GM12878 (cell line): ENCODE measurements at regions not wholly inside any gene's neighbourhood (a gene's known extent, or its start where the extent isn't known, plus 50 kb on each side); places are given as distances from the start of the nearest gene placed in this dataset.
A peak's percentile ranks its signal among the peaks of the same experiment; 100 is the strongest.

ENCODE experiments used
- ATAC-seq: fragments of 200-7000 bp; cut with Tn5 transposase; 3 replicates; pipeline ENCODE4 v1.9.1; 2020; ENCODE audit warnings: mild to moderate bottlenecking, moderate library complexity
- BruUV-seq: library from RNA; stranded (reverse); fragments of 400-500 nt; replicated peaks from 2 replicates; lab custom pipeline; 2021; lab: Mats Ljungman, UMichigan
- CTCF ChIA-PET: fragments of 300-600 bp; sonication (Branson Sonifier 250); formaldehyde crosslinking; extraction: SDS; loops from one replicate; lab custom pipeline; 2021; ENCODE audit warnings: inconsistent platforms; lab: Yijun Ruan, JAX
- POLR2A ChIA-PET: fragments of 350-600 bp; formaldehyde crosslinking; extraction: SDS; loops from one replicate; lab custom pipeline; 2021; ENCODE audit warnings: inconsistent platforms; lab: Charles Lee
- RAD21 ChIA-PET: fragments of 300-600 bp; sonication (Branson Sonifier 250); formaldehyde crosslinking; loops from one replicate; lab custom pipeline; 2023; ENCODE audit warnings: antibody characterized with exemption; ENCODE audit not compliant: unreplicated experiment; lab: Charles Lee
- SMC1A ChIA-PET: fragments of 300-600 bp; sonication (Branson Sonifier 250); formaldehyde crosslinking; loops from one replicate; lab custom pipeline; 2023; ENCODE audit not compliant: unreplicated experiment, uncharacterized antibody; lab: Charles Lee
- DNase-seq: peaks from one replicate; pipeline ENCODE4 v3.0.0-alpha.2; 2011; ENCODE audit warnings: low read depth, low spot score
- FAIRE-seq: peaks from 3 replicates; lab custom pipeline; 2011; peaks lifted over from hg19 to GRCh38; lab: Jason Lieb, UNC
- H2AFZ ChIP-seq: 2 replicates; pipeline ENCODE4 v1.6.0; 2011; ENCODE audit warnings: low read depth, low read length, control low read depth; ENCODE audit not compliant: control insufficient read depth
- H3K27ac ChIP-seq: 2 replicates; pipeline ENCODE4 v1.5.1; 2011; ENCODE audit warnings: control low read depth; ENCODE audit not compliant: control insufficient read depth, insufficient read depth
- H3K27me3 ChIP-seq, 2 experiments: replicated peaks in 1 of 2; 2 replicates each; pipeline versions ENCODE4 v1.6.0 to v1.6.1; 2011; ENCODE audit warnings: low read length in 1 of 2; ENCODE audit not compliant: control insufficient read depth in 2 of 2, insufficient read depth in 2 of 2
- H3K36me3 ChIP-seq, 2 experiments: 2 replicates each; pipeline ENCODE4 v1.5.1; 2011; ENCODE audit warnings: low read length in 1 of 2; ENCODE audit not compliant: control insufficient read depth in 2 of 2, insufficient read depth in 2 of 2
- H3K4me1 ChIP-seq: 2 replicates; pipeline ENCODE4 v1.6.1; 2011; ENCODE audit warnings: mild to moderate bottlenecking, low read length, moderate library complexity, mixed read lengths; ENCODE audit not compliant: control insufficient read depth, insufficient read depth
- H3K4me2 ChIP-seq: 2 replicates; pipeline ENCODE4 v1.6.0; 2011; ENCODE audit warnings: control low read depth; ENCODE audit not compliant: control insufficient read depth, insufficient read depth
- H3K4me3 ChIP-seq: fragments of 200-600 bp; sonication (generic); 2 replicates; pipeline ENCODE4 v1.5.1; 2016
- H3K79me2 ChIP-seq: 2 replicates; pipeline ENCODE4 v1.6.0; 2011; ENCODE audit warnings: low read length; ENCODE audit not compliant: control insufficient read depth, insufficient read depth
- H3K9ac ChIP-seq: 2 replicates; pipeline ENCODE4 v1.8.0; 2011; ENCODE audit warnings: low read length, control low read depth, mixed read lengths; ENCODE audit not compliant: control insufficient read depth, insufficient read depth
- H3K9me3 ChIP-seq: replicated peaks from 3 replicates; pipeline ENCODE4 v1.5.1; 2011; ENCODE audit warnings: mild to moderate bottlenecking, low read length; ENCODE audit not compliant: control insufficient read depth, insufficient read depth
- H4K20me1 ChIP-seq: 2 replicates; pipeline ENCODE4 v1.6.0; 2011; ENCODE audit not compliant: control insufficient read depth, insufficient read depth
- BHLHE40 ChIP-seq, 2 experiments: fragments of 450-650 bp in 1 of 2; IDR thresholded peaks; 2 replicates each; pipeline ENCODE4 v1.6.1; 2011 to 2017; ENCODE audit warnings: low read depth in 2 of 2, borderline replicate concordance in 1 of 2, improper control_type of control experiment in 1 of 2, low read length in 1 of 2, mild to moderate bottlenecking in 1 of 2
- EP300 ChIP-seq, 2 experiments: fragments of 150-350 bp in 1 of 2; IDR thresholded peaks; 2 replicates each; pipeline ENCODE4 v1.6.1; 2011 to 2012; ENCODE audit warnings: low read depth in 2 of 2, low read length in 2 of 2, borderline replicate concordance in 1 of 2, improper control_type of control experiment in 1 of 2, inconsistent platforms in 1 of 2; ENCODE audit not compliant: control insufficient read depth in 1 of 2
- FOXM1 ChIP-seq: IDR thresholded peaks from 2 replicates; pipeline ENCODE4 v1.6.1; 2012; ENCODE audit warnings: low read depth, mild to moderate bottlenecking, inconsistent platforms, low read length, moderate library complexity
- IRF4 ChIP-seq: IDR thresholded peaks from 2 replicates; pipeline ENCODE4 v1.6.1; 2011; ENCODE audit warnings: low read depth, low read length
- MXI1 ChIP-seq: fragments of 150-350 bp; IDR thresholded peaks from 2 replicates; pipeline ENCODE4 v1.6.1; 2011; ENCODE audit warnings: low read depth, mild to moderate bottlenecking, inconsistent platforms, low read length, improper control_type of control experiment
- NKRF ChIP-seq: fragments of 450-650 bp; conservative IDR thresholded peaks from 2 replicates; pipeline ENCODE4 v1.6.1; 2017; ENCODE audit warnings: mild to moderate bottlenecking, moderate library complexity
- NR2F1 ChIP-seq: fragments of 450-650 bp; conservative IDR thresholded peaks from 2 replicates; pipeline ENCODE4 v1.6.1; 2017; ENCODE audit warnings: mild to moderate bottlenecking
- POLR2A ChIP-seq: IDR thresholded peaks from 2 replicates; pipeline ENCODE4 v1.6.1; 2011; ENCODE audit warnings: low read depth, mild to moderate bottlenecking, low read length
- POU2F2 ChIP-seq: IDR thresholded peaks from 3 replicates; pipeline ENCODE4 v1.6.1; 2011; ENCODE audit warnings: low read depth, mild to moderate bottlenecking, low read length, borderline replicate concordance
- RAD21 ChIP-seq: IDR thresholded peaks from 2 replicates; pipeline ENCODE4 v1.6.1; 2011; ENCODE audit warnings: mild to moderate bottlenecking, low read depth, low read length, moderate library complexity; ENCODE audit not compliant: insufficient read depth
- RAD51 ChIP-seq: fragments of 450-650 bp; IDR thresholded peaks from 2 replicates; pipeline ENCODE4 v1.6.1; 2016; ENCODE audit warnings: moderate library complexity, mild to moderate bottlenecking, inconsistent platforms
- RFX5 ChIP-seq: IDR thresholded peaks from 2 replicates; pipeline ENCODE4 v1.6.1; 2011; ENCODE audit warnings: low read depth, low read length, improper control_type of control experiment
- RUNX3 ChIP-seq: IDR thresholded peaks from 2 replicates; pipeline ENCODE4 v1.6.1; 2012; ENCODE audit warnings: low read length, inconsistent platforms
- SMARCA5 ChIP-seq: fragments of 450-650 bp; IDR thresholded peaks from 2 replicates; pipeline ENCODE4 v1.6.1; 2017; ENCODE audit warnings: mild to moderate bottlenecking
- TAF1 ChIP-seq: IDR thresholded peaks from 2 replicates; pipeline ENCODE4 v1.6.1; 2011; ENCODE audit warnings: mild to moderate bottlenecking, low read depth, low read length, borderline replicate concordance
- USF1 ChIP-seq: IDR thresholded peaks from 2 replicates; pipeline ENCODE4 v1.6.1; 2011; ENCODE audit warnings: borderline replicate concordance, low read depth, mild to moderate bottlenecking, moderate library complexity, mixed read lengths, low read length; ENCODE audit not compliant: insufficient read depth; ENCODE audit errors: extremely low read length
- ZNF622 ChIP-seq: fragments of 450-650 bp; IDR thresholded peaks from 2 replicates; pipeline ENCODE4 v1.6.1; 2017; ENCODE audit warnings: mild to moderate bottlenecking, inconsistent platforms
- WGBS: methylation state at CpG from one replicate; pipeline ENCODE4 v1.1.6; 2016; ENCODE audit warnings: low lambda C conversion rate; ENCODE audit not compliant: insufficient replicate concordance, insufficient coverage; ENCODE audit errors: missing lambda C conversion rate; 5-methylcytosine and 5-hydroxymethylcytosine counted together
- in situ Hi-C: fragments of 300-500 bp; cut with MboI; formaldehyde crosslinking; loops from 9 replicates; pipeline ENCODE4 v1.14.3; 2018; ENCODE audit warnings: mixed read lengths
- intact Hi-C: fragments of 100-400 bp; cut with micrococcal nuclease; formaldehyde crosslinking; loops from one replicate; pipeline ENCODE4 v1.14.2; 2022; ENCODE audit not compliant: unreplicated experiment
- TF ChIP-seq, protein P1 (sequence below): IDR thresholded peaks from 2 replicates; pipeline ENCODE4 v1.6.1; 2011; ENCODE audit warnings: low read depth, low read length, improper control_type of control experiment, borderline replicate concordance

- CTCF ChIA-PET, result interaction anchor here (0.8 to 2.7 kb wide), 17 partner anchors 25 to 418 kb away, joined by 3 to 34 read pairs (median 7); partner anchors contain the start of genes CYB5RL, MRPL37 and SSBP3
- TF ChIP-seq BHLHE40 (IDR thresholded peaks at IDR 0.05; ENCODE audit: borderline replicate concordance in 1 of 2, low read depth in 2 of 2, low read length in 1 of 2), result peak; percentile 78 to 93; a peak in 3 of 4 replicates
- no peak; the same call in 1 of the 2 replicates for TF ChIP-seq RUNX3
- TF ChIP-seq SMARCA5, result peak; percentile 99
- peak; percentile 51; the same call in 1 of the 2 replicates for TF ChIP-seq POLR2A
- no peak for TF ChIP-seq RAD51
- TF ChIP-seq FOXM1, result no peak
- TF ChIP-seq, protein P1, sequence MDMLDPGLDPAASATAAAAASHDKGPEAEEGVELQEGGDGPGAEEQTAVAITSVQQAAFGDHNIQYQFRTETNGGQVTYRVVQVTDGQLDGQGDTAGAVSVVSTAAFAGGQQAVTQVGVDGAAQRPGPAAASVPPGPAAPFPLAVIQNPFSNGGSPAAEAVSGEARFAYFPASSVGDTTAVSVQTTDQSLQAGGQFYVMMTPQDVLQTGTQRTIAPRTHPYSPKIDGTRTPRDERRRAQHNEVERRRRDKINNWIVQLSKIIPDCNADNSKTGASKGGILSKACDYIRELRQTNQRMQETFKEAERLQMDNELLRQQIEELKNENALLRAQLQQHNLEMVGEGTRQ, result no peak
- TF ChIP-seq USF1, result no peak
- no peak for TF ChIP-seq MXI1
- TF ChIP-seq ZNF622, result no peak
- TF ChIP-seq RAD21, result peak; percentile 14; the same call in 1 of the 2 replicates
- TF ChIP-seq POU2F2, result 0 out of 3 replicates have a peak, but pooled peaks have one; percentile 18
- no peak for TF ChIP-seq IRF4
- peak; percentile 40; the same call in 1 of the 2 replicates for TF ChIP-seq TAF1
- TF ChIP-seq EP300 (IDR thresholded peaks at IDR 0.05; ENCODE audit: borderline replicate concordance in 1 of 2, control insufficient read depth in 1 of 2, low read depth in 2 of 2, low read length in 2 of 2), result peak; percentile 50 to 54; a peak in 2 of 4 replicates
- no peak for TF ChIP-seq RFX5
- TF ChIP-seq NKRF, result peak; percentile 73
- TF ChIP-seq NR2F1, result peak; percentile 71
Measured at GRCh38 chr1:54488065-54488750, 59.8 kb upstream of the ACOT11 start.

More at GRCh38 chr1:54488065-54488750, 59.8 kb upstream of the ACOT11 start:
- Histone ChIP-seq H3K27ac (peak overlapping the region; percentile 55), H3K4me1 (peaks cover 7% of the 10 kb centered on the region), H3K79me2 (no peaks in the 10 kb centered on the region), H3K9ac (peak overlapping the region; percentile 39; the same call in 1 of the 2 replicates), H3K27me3 (peaks cover 0 to 2% of the 10 kb centered on the region in 2 experiments; a peak in 1 of 4 replicates), H3K36me3 (no peaks in the 10 kb centered on the region), H2AFZ (peak overlapping the region; percentile 85), H3K4me2 (peak overlapping the region; percentile 97), H3K4me3 (peak overlapping the region; percentile 94), H4K20me1 (no peaks in the 10 kb centered on the region), H3K9me3 (no peaks in the 10 kb centered on the region)
- BruUV-seq, result no TSS peak
- FAIRE-seq (no peak), DNase-seq (no peak), ATAC-seq (peak; percentile 67)
- ChIA-PET POLR2A (interaction anchor here (0.8 to 4.7 kb wide), 4 partner anchors 81 to 361 kb away, joined by 3 to 30 read pairs (median 8); partner anchors contain the start of genes CYB5RL, MRPL37 and SSBP3), RAD21 (interaction anchor here (0.7 to 5.4 kb wide), 13 partner anchors 7 to 434 kb away, joined by 3 to 37 read pairs (median 5); partner anchors contain the start of genes CYB5RL, MRPL37 and SSBP3), SMC1A (interaction anchor here (0.9 to 3.9 kb wide), 12 partner anchors 10 to 362 kb away, joined by 3 to 30 read pairs (median 4); partner anchors contain the start of genes CYB5RL, MRPL37 and SSBP3)
- in situ Hi-C loops, result loop anchor here (5.0 kb wide), 2 partner anchors 76 to 416 kb away; no protein-coding TSS in a partner anchor
- WGBS, result under 1% methylated on average over 38 of the region's 62 CpGs
- intact Hi-C loops, result loop anchor here (1.0 to 5.0 kb wide), 7 partner anchors 81 to 367 kb away; partner anchors contain the start of genes CYB5RL and MRPL37
